Mesendoderm (in vitro differentiated cells): ENCODE measurements at regions not wholly inside any gene's neighbourhood (a gene's known extent, or its start where the extent isn't known, plus 50 kb on each side); places are given as distances from the start of the nearest gene placed in this dataset.
A peak's percentile ranks its signal among the peaks of the same experiment; 100 is the strongest.

Source experiments
- DNase-seq: peaks from one replicate; pipeline ENCODE4 v3.0.0; 2013
- H2AK5ac ChIP-seq: 2 replicates; pipeline ENCODE4 v1.6.1; 2013; ENCODE audit warnings: low read length, inconsistent platforms
- H2BK120ac ChIP-seq: 2 replicates; pipeline ENCODE4 v1.6.1; 2013; ENCODE audit warnings: low read depth, mild to moderate bottlenecking, low read length, moderate library complexity, mixed read lengths
- H2BK15ac ChIP-seq: replicated peaks from 2 replicates; pipeline ENCODE4 v1.6.1; 2013; ENCODE audit warnings: low read depth, mild to moderate bottlenecking, moderate library complexity
- H2BK5ac ChIP-seq: 2 replicates; pipeline ENCODE4 v1.6.1; 2013; ENCODE audit warnings: low read length, inconsistent platforms
- H3K18ac ChIP-seq: 2 replicates; pipeline ENCODE4 v1.6.1; 2013; ENCODE audit warnings: mild to moderate bottlenecking, low read length, mixed read lengths
- H3K23ac ChIP-seq: one replicate; pipeline ENCODE4 v1.6.1; 2013; ENCODE audit warnings: low read length
- H3K27ac ChIP-seq: 2 replicates; pipeline ENCODE4 v1.5.1; 2013; ENCODE audit warnings: low read depth, mild to moderate bottlenecking, inconsistent platforms, low read length, moderate library complexity
- H3K27me3 ChIP-seq: 2 replicates; pipeline ENCODE4 v1.6.1; 2013; ENCODE audit warnings: low read length, control low read depth, mild to moderate bottlenecking, inconsistent platforms; ENCODE audit not compliant: insufficient read depth, poor library complexity
- H3K36me3 ChIP-seq: 2 replicates; pipeline ENCODE4 v1.6.1; 2013; ENCODE audit warnings: low read length, inconsistent platforms; ENCODE audit not compliant: control insufficient read depth, insufficient read depth
- H3K4ac ChIP-seq: one replicate; pipeline ENCODE4 v1.6.1; 2013; ENCODE audit warnings: low read depth, mild to moderate bottlenecking, low read length, moderate library complexity
- H3K4me1 ChIP-seq: 2 replicates; pipeline ENCODE4 v1.6.1; 2013; ENCODE audit warnings: low read depth, low read length, inconsistent platforms; ENCODE audit not compliant: control insufficient read depth
- H3K4me2 ChIP-seq: 2 replicates; pipeline ENCODE4 v1.6.1; 2013; ENCODE audit warnings: low read length
- H3K4me3 ChIP-seq: 2 replicates; pipeline ENCODE4 v1.5.1; 2013; ENCODE audit warnings: mild to moderate bottlenecking, low read length
- H3K56ac ChIP-seq: one replicate; pipeline ENCODE4 v1.6.1; 2013; ENCODE audit warnings: low read length
- H3K79me1 ChIP-seq: 2 replicates; pipeline ENCODE4 v1.6.1; 2013; ENCODE audit warnings: low read length, inconsistent platforms
- H3K79me2 ChIP-seq: 2 replicates; pipeline ENCODE4 v1.6.1; 2013; ENCODE audit warnings: mild to moderate bottlenecking, low read length; ENCODE audit not compliant: control insufficient read depth, insufficient read depth
- H3K9ac ChIP-seq: 2 replicates; pipeline ENCODE4 v1.6.1; 2013; ENCODE audit warnings: low read length, inconsistent platforms
- H4K5ac ChIP-seq: one replicate; pipeline ENCODE4 v1.6.1; 2013; ENCODE audit warnings: low read length
- H4K8ac ChIP-seq: one replicate; pipeline ENCODE4 v1.6.1; 2013; ENCODE audit warnings: low read depth, mild to moderate bottlenecking, control low read depth, low read length, moderate library complexity
- WGBS: extraction: QIAGEN DNeasy Blood & Tissue Kit; methylation state at CpG from one replicate; pipeline ENCODE4 v1.1.7; 2013; ENCODE audit warnings: low lambda C conversion rate, missing lambda C conversion rate; ENCODE audit not compliant: insufficient coverage; ENCODE audit errors: extremely low coverage; 5-methylcytosine and 5-hydroxymethylcytosine counted together

GRCh38 chr12:11581179-11581755 is 68.2 kb upstream of the ETV6 start:
- Histone ChIP-seq H3K23ac (no peak overlapping the region), H3K18ac (no peak overlapping the region), H2AK5ac (no peak overlapping the region), H3K36me3 (no peaks in the 10 kb centered on the region), H3K56ac (no peak overlapping the region), H3K79me1 (no peaks in the 10 kb centered on the region), H2BK5ac (no peak overlapping the region), H3K27ac (no peak overlapping the region), H3K79me2 (no peaks in the 10 kb centered on the region), H3K9ac (no peak overlapping the region), H3K4me1 (no peaks in the 10 kb centered on the region), H2BK15ac (no peak overlapping the region), H3K4me3 (no peak overlapping the region), H4K5ac (no peak overlapping the region), H4K8ac (no peak overlapping the region), H2BK120ac (no peak overlapping the region), H3K4ac (no peak overlapping the region), H3K27me3 (no peaks in the 10 kb centered on the region), H3K4me2 (no peak overlapping the region)
- DNase-seq, result peak; percentile 77
- no CpG with 5 or more reads among the region's 2 CpGs for WGBS

DNA sequence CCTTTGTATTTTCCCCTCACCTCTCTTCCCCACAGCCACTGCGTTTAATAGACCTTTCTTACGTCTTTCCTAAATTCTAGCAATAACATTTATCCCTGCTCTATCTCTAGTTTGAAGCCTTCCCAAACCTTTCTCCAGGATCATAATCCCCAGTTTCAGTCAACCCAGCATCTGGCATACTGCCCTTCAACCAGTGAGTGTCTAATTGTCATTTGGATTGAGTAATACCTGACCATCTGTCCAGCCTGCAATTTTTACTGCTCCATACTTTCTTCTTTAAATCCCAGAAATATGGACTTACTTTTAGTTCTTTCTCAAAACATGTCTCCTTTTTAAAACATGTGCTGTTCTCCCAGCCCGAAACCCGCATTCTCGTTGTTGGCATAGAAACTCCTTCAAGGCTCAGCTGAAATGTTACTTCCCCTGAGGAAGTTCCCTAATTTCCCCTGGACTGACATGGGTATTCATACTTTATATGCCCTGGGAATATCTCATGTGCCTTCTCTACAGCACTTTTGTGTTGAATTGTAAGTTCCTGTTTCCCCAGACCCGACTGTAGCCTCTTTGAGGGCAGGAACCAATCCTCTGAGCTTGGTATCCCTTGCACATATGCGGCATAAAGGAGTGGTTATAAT is 65.1 kb upstream of the ETV6 start:
- Histone ChIP-seq H3K56ac (no peak overlapping the region), H3K27ac (no peak overlapping the region)
- DNase-seq, result no peak

GRCh38 chr12:11592484-11592883 is 57.0 kb upstream of the ETV6 start:
- DNase-seq, result no peak
- no peak overlapping the region for H3K9ac ChIP-seq
- no peak overlapping the region for H3K4me3 ChIP-seq
- no peaks in the 10 kb centered on the region for H3K79me2 ChIP-seq
- H3K56ac ChIP-seq, result no peak overlapping the region
- no peak overlapping the region for H2BK15ac ChIP-seq
- H2BK5ac ChIP-seq, result no peak overlapping the region
- no peak overlapping the region for H3K4ac ChIP-seq
- H2BK120ac ChIP-seq, result no peak overlapping the region
- H3K27ac ChIP-seq, result no peak overlapping the region
- H3K79me1 ChIP-seq, result no peaks in the 10 kb centered on the region
- H4K5ac ChIP-seq, result no peak overlapping the region
- H3K36me3 ChIP-seq, result no peaks in the 10 kb centered on the region
- no peak overlapping the region for H3K23ac ChIP-seq
- no peak overlapping the region for H3K4me2 ChIP-seq
- peaks cover 2% of the 10 kb centered on the region for H3K4me1 ChIP-seq
- H3K18ac ChIP-seq, result no peak overlapping the region
- no peak overlapping the region for H2AK5ac ChIP-seq
- no CpG with 5 or more reads among the region's 11 CpGs for WGBS
- no peak overlapping the region for H4K8ac ChIP-seq
- no peaks in the 10 kb centered on the region for H3K27me3 ChIP-seq

More for the DNA sequence above, 65.1 kb upstream of the ETV6 start:
- H3K23ac ChIP-seq, result no peak overlapping the region
- H2BK15ac ChIP-seq, result no peak overlapping the region
- H3K4ac ChIP-seq, result no peak overlapping the region
- no peak overlapping the region for H3K4me2 ChIP-seq
- WGBS, result no CpG with 5 or more reads among the region's 7 CpGs
- H3K79me1 ChIP-seq, result no peaks in the 10 kb centered on the region
- no peak overlapping the region for H2BK5ac ChIP-seq
- H3K4me3 ChIP-seq, result no peak overlapping the region
- H3K9ac ChIP-seq, result no peak overlapping the region
- H3K18ac ChIP-seq, result no peak overlapping the region
- H2BK120ac ChIP-seq, result no peak overlapping the region
- H4K8ac ChIP-seq, result no peak overlapping the region
- H3K79me2 ChIP-seq, result no peaks in the 10 kb centered on the region
- no peak overlapping the region for H4K5ac ChIP-seq
- no peaks in the 10 kb centered on the region for H3K4me1 ChIP-seq
- no peak overlapping the region for H2AK5ac ChIP-seq
- H3K36me3 ChIP-seq, result no peaks in the 10 kb centered on the region
- H3K27me3 ChIP-seq, result no peaks in the 10 kb centered on the region

DNA sequence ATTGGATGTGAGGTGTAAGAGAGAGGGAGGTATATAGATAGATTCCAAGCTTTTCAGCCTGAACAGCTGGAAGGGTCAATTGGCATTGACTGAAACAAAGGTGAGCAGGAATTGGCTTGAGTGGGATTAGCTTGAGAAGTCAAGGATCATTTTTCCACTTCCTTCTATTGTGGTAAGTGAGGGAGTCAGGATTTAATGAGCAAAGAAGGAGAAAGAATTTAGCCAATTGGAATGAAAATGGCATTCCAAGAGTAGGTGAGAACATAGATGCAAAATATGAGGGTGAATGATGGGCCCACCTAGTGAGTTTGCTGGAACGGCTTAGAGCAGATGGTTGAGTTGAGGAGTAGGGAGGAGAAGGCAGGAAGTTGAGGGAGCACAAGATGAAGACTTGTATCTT is 56.5 kb upstream of the ETV6 start:
- Histone ChIP-seq H2BK5ac (no peak overlapping the region), H3K23ac (peak overlapping the region; percentile 6), H3K79me2 (no peaks in the 10 kb centered on the region), H3K36me3 (no peaks in the 10 kb centered on the region), H2AK5ac (no peak overlapping the region), H4K5ac (no peak overlapping the region), H3K4me3 (no peak overlapping the region), H3K18ac (no peak overlapping the region), H2BK120ac (no peak overlapping the region), H3K4ac (no peak overlapping the region), H3K27me3 (no peaks in the 10 kb centered on the region), H3K9ac (no peak overlapping the region), H3K27ac (no peak overlapping the region), H4K8ac (no peak overlapping the region), H3K56ac (no peak overlapping the region), H2BK15ac (no peak overlapping the region), H3K79me1 (no peaks in the 10 kb centered on the region), H3K4me1 (peaks cover 2% of the 10 kb centered on the region), H3K4me2 (no peak overlapping the region)
- WGBS, result no CpG with 5 or more reads among the region's 1 CpG
- no peak for DNase-seq

- H3K9ac ChIP-seq, result no peak overlapping the region
- no CpG with 5 or more reads among the region's 3 CpGs for WGBS
- DNase-seq, result no peak
These were observed 54.4 kb upstream of the ETV6 start for GRCh38 chr12:11595080-11595479.

GRCh38 chr12:11596141-11596540 is 53.3 kb upstream of the ETV6 start:
- Histone ChIP-seq H3K9ac (no peak overlapping the region), H3K4me1 (peaks cover 2% of the 10 kb centered on the region), H3K79me2 (no peaks in the 10 kb centered on the region), H3K36me3 (no peaks in the 10 kb centered on the region), H4K5ac (no peak overlapping the region), H3K56ac (no peak overlapping the region), H3K4ac (no peak overlapping the region), H3K27me3 (no peaks in the 10 kb centered on the region), H2BK15ac (no peak overlapping the region), H2BK120ac (no peak overlapping the region), H3K79me1 (no peaks in the 10 kb centered on the region), H3K27ac (no peak overlapping the region), H2BK5ac (no peak overlapping the region), H2AK5ac (no peak overlapping the region), H3K18ac (no peak overlapping the region), H3K4me2 (no peak overlapping the region), H4K8ac (no peak overlapping the region), H3K4me3 (no peak overlapping the region), H3K23ac (no peak overlapping the region)
- no peak for DNase-seq
- WGBS, result no CpG with 5 or more reads among the region's 1 CpG

More at GRCh38 chr12:11595080-11595479, 54.4 kb upstream of the ETV6 start:
- Histone ChIP-seq H3K4ac (no peak overlapping the region), H3K79me1 (no peaks in the 10 kb centered on the region), H3K27ac (no peak overlapping the region), H3K56ac (no peak overlapping the region), H3K4me1 (peaks cover 2% of the 10 kb centered on the region), H3K4me3 (no peak overlapping the region), H4K5ac (no peak overlapping the region), H3K36me3 (no peaks in the 10 kb centered on the region), H3K4me2 (no peak overlapping the region), H3K79me2 (no peaks in the 10 kb centered on the region), H3K23ac (no peak overlapping the region), H3K27me3 (no peaks in the 10 kb centered on the region), H2BK5ac (no peak overlapping the region), H2BK120ac (no peak overlapping the region), H4K8ac (no peak overlapping the region), H2BK15ac (no peak overlapping the region), H3K18ac (peak overlapping the region; percentile 5), H2AK5ac (no peak overlapping the region)
